ENCODE measurements at regions not wholly inside any gene's neighbourhood (a gene's known extent, or its start where the extent isn't known, plus 50 kb on each side); places are given as distances from the start of the nearest gene placed in this dataset.

DNA sequence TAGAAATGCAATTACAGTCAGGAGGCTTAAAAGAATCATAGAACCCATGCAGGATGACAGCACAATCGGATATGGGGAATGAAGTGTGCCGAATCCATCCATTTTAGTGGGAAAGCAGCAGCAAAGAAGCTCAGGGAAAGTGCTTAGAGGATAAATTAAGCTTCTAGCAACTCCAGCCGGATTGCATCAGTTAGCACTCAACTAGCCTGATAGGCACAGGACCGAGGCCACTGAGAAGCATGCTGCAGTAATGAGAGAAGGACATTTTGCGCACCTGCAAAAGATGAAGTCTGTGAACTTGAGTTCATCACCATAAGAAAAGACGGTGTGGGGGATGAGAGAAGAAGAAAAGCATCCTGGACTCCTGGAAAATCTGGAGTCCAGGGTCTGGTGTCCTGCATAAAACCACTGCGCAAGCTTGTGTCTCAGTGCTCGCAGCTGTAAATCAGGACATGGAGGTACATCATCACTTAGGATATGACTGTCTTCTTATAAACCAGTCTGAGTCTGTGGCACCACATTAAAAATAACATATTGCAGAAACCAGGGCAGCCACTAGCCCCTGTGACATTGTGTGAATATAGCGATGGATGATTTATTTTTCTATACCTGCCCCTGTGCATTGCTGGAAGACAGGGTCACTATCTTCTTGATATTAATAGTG lies 665.5 kb upstream of the SOX11 start:
- DNase-seq = no peak

- no peak for DNase-seq
These were observed 657.1 kb upstream of the SOX11 start for GRCh38 chr2:5035057-5035488.

GRCh38 chr2:5036256-5036655 lies 655.9 kb upstream of the SOX11 start:
- no peak for DNase-seq

DNA sequence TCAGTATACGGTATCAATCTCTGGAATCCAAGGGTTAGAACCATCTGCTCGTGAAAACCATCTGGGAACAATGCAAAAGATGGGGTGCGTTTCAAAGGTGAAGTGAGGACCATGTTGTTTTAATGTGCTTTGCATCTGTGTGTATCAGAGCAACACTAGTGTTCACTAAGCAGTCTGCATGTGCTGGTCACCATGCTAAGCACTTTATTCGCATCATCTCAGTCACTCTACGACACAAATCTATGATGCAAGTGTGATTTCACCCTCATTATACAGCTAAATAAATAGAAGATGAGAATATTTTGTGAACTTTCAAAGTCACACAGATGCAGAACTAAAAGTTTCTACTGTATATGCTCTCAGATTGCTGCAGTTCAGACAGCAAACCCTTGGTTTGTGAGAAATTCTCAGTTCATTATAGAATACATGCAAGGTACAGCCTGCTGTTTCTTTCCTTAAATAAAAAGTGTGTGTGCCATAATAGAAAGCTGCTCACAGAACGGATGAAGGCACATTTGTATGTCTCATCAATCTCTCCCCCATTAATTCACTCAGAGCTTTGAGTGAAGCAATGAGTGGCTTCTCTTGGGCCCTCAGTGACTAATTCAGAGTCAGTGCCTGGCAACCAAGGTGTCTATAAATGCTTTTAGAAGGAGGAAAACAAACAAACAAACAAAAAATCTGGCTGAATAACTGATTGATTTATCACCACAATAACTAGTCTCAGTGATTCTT lies 652.8 kb upstream of the SOX11 start:
- DNase-seq = no peak

GRCh38 chr2:5040571-5040970 lies 651.6 kb upstream of the SOX11 start:
- DNase-seq = no peak

DNA sequence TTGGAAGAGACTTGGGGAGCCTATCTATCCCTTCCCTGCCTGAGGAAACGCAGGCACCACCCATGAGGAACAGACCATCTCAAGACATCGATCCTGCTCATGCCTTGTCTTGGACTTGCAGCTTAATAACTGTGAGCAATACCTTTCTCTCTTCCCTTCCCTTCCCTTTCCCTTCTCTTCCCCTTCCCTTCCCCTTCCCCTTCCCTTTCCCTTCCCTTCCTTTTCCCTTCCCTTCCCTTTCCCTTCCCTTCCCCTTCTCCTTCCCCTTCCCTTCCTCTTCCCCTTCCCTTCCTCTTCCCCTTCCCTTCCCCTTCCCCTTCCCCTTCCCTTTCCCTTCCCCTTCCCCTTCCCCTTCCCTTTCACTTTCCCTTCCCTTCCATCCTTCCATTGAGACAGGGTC lies 650.7 kb upstream of the SOX11 start:
- no peak for DNase-seq

GRCh38 chr2:5042666-5043440 lies 649.3 kb upstream of the SOX11 start:
- no peak for DNase-seq

GRCh38 chr2:5051300-5051699 lies 640.9 kb upstream of the SOX11 start:
- DNase-seq = no peak

- DNase-seq = no peak
These were observed 639.3 kb upstream of the SOX11 start for GRCh38 chr2:5052905-5053304.

DNA sequence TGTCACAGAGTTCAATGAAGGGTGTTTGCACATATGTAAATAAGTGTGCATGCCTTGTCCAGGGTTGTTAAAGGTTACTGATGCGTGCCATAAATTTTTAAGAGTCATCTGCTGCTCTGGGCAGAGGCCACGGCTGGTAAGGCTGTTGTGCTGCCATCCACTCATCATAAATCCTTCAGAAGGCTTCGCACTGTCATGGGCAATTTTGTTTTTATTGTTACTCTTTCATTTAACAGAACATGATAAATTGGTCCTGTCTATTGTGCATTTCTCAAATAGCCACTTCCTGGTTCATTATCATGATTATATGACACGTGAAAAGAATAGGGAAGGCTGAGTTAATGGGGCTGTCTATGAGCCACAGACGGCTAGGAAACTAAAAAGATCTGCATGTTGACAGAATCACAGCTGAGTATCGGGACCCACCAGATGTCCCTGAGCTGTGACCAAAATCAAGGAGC lies 634.3 kb upstream of the SOX11 start:
- DNase-seq = peak; percentile 75

DNA sequence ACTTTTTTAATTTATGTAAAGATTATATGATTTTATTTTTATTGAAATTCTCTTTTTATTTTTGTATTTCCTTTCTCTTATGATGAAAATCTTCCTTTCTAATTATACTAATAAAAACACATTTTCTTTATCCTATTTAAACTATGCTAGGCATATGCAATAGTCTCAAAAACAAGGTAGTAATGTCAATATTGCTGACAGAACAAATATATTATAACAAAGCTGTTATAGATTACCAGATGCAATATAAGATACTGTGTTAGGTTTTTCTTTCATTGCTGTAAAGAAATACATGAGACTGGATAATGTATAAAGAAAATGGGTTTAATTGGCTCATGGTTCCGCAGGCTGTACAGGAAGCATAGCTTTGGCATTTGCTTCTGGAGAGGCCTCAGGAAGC lies 631.2 kb upstream of the SOX11 start:
- DNase-seq = no peak

DNA sequence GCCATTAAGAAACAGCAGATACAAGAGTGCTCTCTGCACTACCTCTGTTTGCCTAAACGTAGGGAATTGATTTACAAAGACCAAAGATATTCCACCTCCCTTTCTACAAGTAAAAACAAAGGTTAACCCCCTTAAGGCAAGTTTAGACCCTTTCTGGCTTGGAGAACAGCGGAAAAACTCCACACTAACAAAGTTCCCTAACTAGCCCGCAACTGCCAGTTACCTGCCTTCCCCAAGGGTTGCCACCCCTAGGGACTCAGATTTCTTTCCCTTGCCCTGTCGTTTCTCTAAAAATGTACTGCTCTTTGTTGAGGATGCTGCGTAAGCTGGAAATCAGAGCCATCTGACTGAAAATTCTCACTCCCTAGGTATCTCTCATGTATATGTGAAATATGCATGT lies 627.5 kb upstream of the SOX11 start:
- DNase-seq = no peak

GRCh38 chr2:5067816-5068215 lies 624.4 kb upstream of the SOX11 start:
- no peak for DNase-seq

GRCh38 chr2:5070257-5070656 lies 621.9 kb upstream of the SOX11 start:
- DNase-seq = no peak

- DNase-seq = no peak
These were observed 617.5 kb upstream of the SOX11 start for GRCh38 chr2:5074733-5075132.

DNA sequence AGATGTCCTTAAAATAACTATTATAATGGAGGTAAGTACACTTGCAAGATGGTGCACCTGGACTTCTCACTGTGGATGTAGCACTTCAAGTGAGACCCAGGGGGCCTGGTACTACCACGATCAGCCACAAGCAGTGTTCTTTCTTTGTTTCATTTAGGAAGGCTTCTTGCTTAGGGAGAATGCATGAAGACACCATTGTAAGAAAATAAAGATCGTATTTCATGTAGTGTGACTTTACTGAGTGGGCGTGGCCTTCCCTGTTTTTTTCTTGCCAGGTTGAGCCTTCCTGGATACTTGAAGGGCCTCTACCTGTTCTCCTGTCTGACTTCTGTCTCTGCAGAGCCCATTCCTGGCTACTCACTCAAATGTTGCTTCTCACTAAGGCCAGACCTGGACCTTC lies 615.6 kb upstream of the SOX11 start:
- no peak for DNase-seq

GRCh38 chr2:5077479-5078089 lies 614.6 kb upstream of the SOX11 start:
- no peak for DNase-seq

DNA sequence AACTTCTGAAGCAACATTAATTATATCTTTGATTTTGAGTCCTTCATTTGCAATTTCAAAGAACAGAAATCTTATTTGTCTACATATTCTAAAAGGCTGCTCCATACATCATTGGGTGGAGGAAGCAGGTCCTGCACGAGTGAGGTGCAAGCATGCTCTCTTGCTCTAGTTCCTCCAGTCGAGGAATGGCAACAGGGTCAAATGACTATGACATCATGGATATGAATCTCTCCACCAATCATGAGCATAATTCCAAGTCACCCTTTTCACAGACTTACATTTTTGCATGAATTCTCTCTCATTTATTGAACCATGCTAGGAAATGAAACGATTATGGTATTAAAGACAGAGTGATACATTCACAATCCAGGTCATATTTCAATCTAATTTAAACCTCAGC lies 608.8 kb upstream of the SOX11 start:
- DNase-seq = no peak

- DNase-seq = no peak
These were observed 602.8 kb upstream of the SOX11 start for GRCh38 chr2:5089409-5089808.

DNA sequence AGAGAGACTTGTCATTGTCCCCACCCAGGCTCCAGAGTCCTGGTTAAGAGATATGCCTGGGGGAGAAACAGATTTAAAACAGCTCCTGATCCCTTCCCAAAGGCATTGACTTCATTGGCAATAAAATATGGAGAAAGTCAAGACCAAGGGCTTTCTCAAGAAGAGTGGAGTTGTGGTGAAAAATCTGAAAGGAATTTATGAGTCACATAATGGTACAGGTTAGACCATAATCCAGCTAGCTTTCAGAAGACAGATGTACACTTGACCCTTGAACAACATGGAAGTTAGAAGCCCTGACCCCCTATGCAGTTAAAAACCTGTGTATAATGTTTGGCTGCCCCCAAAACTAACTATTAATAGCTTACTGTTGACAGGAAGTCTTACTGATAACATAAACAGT lies 599.1 kb upstream of the SOX11 start:
- DNase-seq = no peak

- DNase-seq = no peak
These were observed 598.7 kb upstream of the SOX11 start for GRCh38 chr2:5093518-5093917.

DNA sequence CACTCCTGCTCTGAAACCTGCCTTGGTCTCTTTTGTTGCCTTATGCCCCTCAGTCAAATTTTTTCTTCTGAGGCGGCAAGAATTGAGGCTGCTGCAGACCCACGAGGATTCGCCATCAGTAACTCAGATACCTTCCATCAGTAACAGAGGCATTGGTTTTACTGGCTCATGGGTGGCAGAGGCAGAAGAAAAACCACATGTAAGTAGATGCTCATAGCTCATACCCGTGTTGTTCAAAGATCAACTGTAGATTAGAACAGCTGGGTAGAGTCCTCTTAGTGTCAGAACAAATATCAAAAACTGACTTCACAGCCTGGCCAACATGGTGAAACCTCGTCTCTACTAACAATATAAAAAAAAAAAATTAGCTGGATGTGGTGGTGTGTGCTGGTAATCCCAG lies 598.0 kb upstream of the SOX11 start:
- no peak for DNase-seq

- no peak for DNase-seq
These were observed 593.9 kb upstream of the SOX11 start for GRCh38 chr2:5098286-5098685.

DNA sequence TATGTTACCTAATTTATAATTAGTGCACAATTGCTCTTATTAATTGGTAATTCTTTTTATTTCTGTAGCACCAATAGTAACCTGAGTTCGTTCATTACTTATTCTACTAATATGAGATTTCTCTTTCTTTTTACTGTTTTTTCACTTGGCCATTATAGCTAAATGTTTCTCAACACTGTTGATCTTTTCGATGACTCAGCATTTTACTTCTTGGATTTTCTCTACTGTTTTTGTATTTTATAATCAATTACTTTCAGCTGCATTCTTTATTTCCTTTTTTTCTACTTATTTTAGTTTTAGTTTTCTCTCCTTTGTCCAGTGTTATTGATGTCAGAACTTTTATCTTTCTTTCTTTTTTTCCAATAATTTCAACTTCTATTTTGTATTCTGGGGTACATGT lies 589.4 kb upstream of the SOX11 start:
- no peak for DNase-seq

All from NCI-H2029 (cell line).